HL-60 (cell line): ENCODE measurements at regions not wholly inside any gene's neighbourhood (a gene's known extent, or its start where the extent isn't known, plus 50 kb on each side); places are given as distances from the start of the nearest gene placed in this dataset.

ENCODE experiments used
- DNase-seq, 2 experiments: peaks; one replicate each; pipeline ENCODE4 v3.0.0-alpha.2; 2010 to 2020; ENCODE audit warnings: low read depth in 1 of 2, low spot score in 1 of 2
- H3K27ac ChIP-seq: fragments of 250-450 bp; sonication (Bioruptor Pico); replicated peaks from 2 replicates; pipeline ENCODE4 v1.5.1; 2020; ENCODE audit warnings: mild to moderate bottlenecking, moderate library complexity
- H3K27me3 ChIP-seq: fragments of 250-450 bp; sonication (Bioruptor Pico); 2 replicates; pipeline ENCODE4 v1.5.1; 2021; ENCODE audit warnings: mild to moderate bottlenecking, moderate library complexity; ENCODE audit not compliant: insufficient read depth, poor library complexity, severe bottlenecking
- H3K4me3 ChIP-seq: replicated peaks from 2 replicates; pipeline ENCODE4 v1.5.1; 2011; ENCODE audit warnings: mild to moderate bottlenecking, control low read depth, low read length; ENCODE audit not compliant: insufficient read depth
- GABPA ChIP-seq: IDR thresholded peaks from 2 replicates; pipeline ENCODE4 v1.6.1; 2012; ENCODE audit warnings: low read depth
- POLR2AphosphoS5 ChIP-seq: IDR thresholded peaks from 2 replicates; pipeline ENCODE4 v1.6.1; 2012; ENCODE audit warnings: low read depth
- SPI1 ChIP-seq: IDR thresholded peaks from 2 replicates; pipeline ENCODE4 v1.6.1; 2012; ENCODE audit warnings: low read depth, mild to moderate bottlenecking, borderline replicate concordance
- TF ChIP-seq, protein P1 (sequence below): IDR thresholded peaks from one replicate; pipeline ENCODE4 v1.5.1; 2011; ENCODE audit warnings: low read length, control low read depth, inconsistent platforms; ENCODE audit not compliant: insufficient read depth
- TF ChIP-seq, protein P2 (sequence below): IDR thresholded peaks from 2 replicates; pipeline ENCODE4 v1.6.1; 2012; ENCODE audit warnings: low read depth; ENCODE audit not compliant: insufficient replicate concordance

DNA sequence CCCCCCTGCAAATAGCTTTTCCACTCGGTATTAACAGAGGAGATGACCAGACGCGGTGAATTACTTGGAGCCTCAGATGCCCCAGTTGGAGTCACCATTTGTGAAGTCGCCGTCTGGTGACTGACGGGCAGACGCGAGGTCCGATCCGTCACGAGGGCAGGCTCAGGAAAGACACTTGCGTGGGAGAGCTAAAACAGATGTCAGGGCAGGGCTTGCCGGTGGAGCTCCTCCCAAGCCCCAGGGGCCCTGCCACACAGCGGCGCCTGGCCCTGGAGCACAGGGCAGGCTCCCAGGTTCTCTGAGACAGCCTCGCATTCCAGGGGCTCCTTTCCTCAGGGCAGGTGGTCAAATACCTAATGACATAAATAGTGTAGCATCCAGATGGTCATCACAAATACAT lies 348.3 kb downstream of the C16orf95 start:
- TF ChIP-seq, protein P1, sequence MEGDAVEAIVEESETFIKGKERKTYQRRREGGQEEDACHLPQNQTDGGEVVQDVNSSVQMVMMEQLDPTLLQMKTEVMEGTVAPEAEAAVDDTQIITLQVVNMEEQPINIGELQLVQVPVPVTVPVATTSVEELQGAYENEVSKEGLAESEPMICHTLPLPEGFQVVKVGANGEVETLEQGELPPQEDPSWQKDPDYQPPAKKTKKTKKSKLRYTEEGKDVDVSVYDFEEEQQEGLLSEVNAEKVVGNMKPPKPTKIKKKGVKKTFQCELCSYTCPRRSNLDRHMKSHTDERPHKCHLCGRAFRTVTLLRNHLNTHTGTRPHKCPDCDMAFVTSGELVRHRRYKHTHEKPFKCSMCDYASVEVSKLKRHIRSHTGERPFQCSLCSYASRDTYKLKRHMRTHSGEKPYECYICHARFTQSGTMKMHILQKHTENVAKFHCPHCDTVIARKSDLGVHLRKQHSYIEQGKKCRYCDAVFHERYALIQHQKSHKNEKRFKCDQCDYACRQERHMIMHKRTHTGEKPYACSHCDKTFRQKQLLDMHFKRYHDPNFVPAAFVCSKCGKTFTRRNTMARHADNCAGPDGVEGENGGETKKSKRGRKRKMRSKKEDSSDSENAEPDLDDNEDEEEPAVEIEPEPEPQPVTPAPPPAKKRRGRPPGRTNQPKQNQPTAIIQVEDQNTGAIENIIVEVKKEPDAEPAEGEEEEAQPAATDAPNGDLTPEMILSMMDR, result no peak
- TF ChIP-seq POLR2AphosphoS5, result no peak
- no peak for TF ChIP-seq GABPA
- TF ChIP-seq SPI1, result no peak
- TF ChIP-seq, protein P2, sequence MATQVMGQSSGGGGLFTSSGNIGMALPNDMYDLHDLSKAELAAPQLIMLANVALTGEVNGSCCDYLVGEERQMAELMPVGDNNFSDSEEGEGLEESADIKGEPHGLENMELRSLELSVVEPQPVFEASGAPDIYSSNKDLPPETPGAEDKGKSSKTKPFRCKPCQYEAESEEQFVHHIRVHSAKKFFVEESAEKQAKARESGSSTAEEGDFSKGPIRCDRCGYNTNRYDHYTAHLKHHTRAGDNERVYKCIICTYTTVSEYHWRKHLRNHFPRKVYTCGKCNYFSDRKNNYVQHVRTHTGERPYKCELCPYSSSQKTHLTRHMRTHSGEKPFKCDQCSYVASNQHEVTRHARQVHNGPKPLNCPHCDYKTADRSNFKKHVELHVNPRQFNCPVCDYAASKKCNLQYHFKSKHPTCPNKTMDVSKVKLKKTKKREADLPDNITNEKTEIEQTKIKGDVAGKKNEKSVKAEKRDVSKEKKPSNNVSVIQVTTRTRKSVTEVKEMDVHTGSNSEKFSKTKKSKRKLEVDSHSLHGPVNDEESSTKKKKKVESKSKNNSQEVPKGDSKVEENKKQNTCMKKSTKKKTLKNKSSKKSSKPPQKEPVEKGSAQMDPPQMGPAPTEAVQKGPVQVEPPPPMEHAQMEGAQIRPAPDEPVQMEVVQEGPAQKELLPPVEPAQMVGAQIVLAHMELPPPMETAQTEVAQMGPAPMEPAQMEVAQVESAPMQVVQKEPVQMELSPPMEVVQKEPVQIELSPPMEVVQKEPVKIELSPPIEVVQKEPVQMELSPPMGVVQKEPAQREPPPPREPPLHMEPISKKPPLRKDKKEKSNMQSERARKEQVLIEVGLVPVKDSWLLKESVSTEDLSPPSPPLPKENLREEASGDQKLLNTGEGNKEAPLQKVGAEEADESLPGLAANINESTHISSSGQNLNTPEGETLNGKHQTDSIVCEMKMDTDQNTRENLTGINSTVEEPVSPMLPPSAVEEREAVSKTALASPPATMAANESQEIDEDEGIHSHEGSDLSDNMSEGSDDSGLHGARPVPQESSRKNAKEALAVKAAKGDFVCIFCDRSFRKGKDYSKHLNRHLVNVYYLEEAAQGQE, result no peak
- no peak overlapping the region for H3K27ac ChIP-seq

DNA sequence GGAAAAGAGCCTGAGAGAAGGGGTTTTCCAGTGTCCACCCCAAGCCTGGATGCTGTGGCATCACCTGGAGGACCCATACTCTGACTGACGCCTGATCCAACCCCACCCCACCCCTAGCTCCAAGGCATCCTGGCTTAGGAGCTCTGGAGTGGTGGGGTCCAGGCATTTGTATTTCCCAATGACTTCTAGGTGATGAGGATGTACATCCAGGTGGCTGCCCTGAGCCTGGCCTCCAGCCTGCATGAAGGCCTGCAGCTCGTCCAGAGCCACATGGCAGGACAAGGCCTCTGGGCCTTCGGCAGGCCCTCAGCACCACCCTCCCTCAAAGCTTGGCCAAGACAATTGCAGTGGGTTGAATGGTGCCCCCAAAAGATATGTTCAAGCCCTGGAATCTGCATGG lies 347.5 kb downstream of the C16orf95 start:
- Histone ChIP-seq H3K27me3 (no peaks in the 10 kb centered on the region), H3K27ac (no peak overlapping the region), H3K4me3 (no peak overlapping the region)
- DNase-seq, result no peak
- TF ChIP-seq SPI1 (no peak), POLR2AphosphoS5 (no peak)
- TF ChIP-seq, protein P2, result no peak

More for the DNA sequence above, 348.3 kb downstream of the C16orf95 start:
- no peak overlapping the region for H3K4me3 ChIP-seq
- no peak for DNase-seq
- H3K27me3 ChIP-seq, result no peaks in the 10 kb centered on the region

DNA sequence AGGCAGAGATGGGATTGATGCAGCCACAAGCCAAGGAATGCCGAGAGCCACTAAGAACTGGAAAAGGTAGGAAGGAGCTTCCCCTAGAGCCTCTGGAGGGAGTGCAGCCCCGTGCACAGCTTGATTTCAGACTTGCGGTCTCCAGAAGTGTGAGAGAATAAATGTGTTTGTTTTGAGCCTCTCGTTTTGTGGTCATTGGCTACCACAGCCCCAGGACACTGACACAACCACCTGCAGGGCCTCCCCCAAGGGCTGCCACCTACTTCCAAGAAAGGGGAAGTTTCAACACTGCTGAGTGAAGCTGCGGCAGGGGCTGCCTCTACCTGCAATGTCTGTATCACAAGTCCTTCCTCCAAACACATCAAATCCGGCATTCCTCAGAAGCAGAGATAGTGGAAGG lies 346.9 kb downstream of the C16orf95 start:
- DNase-seq, result peak in 1 of 2 experiments; percentile 1
- Histone ChIP-seq H3K27ac (no peak overlapping the region), H3K4me3 (no peak overlapping the region), H3K27me3 (no peaks in the 10 kb centered on the region)
- TF ChIP-seq, protein P2, result no peak

DNA sequence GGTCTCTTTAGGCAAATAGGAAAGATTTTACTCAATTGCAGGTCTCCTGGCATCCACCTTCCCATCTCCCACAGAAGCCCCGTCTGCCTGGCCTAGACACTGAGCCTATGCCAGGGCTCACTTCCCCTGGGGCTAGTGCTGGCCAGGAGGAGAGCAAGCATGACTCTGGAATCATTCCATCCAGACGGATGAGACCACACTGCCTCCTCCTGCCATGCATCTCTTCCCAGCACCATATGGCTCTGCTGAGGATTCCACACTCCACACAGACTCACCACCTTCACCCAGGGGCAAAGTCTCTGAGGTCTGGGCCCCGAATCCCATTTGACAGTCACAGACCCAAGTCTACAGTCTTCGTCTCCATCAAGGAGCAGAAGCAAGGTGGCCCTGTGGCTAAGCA lies 346.5 kb downstream of the C16orf95 start:
- no peaks in the 10 kb centered on the region for H3K27me3 ChIP-seq
- TF ChIP-seq POLR2AphosphoS5, result no peak
- TF ChIP-seq, protein P2, result no peak
- TF ChIP-seq, protein P1, result no peak
- TF ChIP-seq SPI1, result no peak
- no peak for TF ChIP-seq GABPA
- no peak overlapping the region for H3K4me3 ChIP-seq
- no peak overlapping the region for H3K27ac ChIP-seq
- DNase-seq, result no peak
